PC-3 (cell line): ENCODE measurements at regions not wholly inside any gene's neighbourhood (a gene's known extent, or its start where the extent isn't known, plus 50 kb on each side); places are given as distances from the start of the nearest gene placed in this dataset.

Experiments used
- ATAC-seq: fragments of 200-7000 bp; cut with Tn5 transposase; 2 replicates; pipeline ENCODE4 v1.9.1; 2020; ENCODE audit warnings: mild to moderate bottlenecking, moderate library complexity
- BruUV-seq: library from RNA; stranded (reverse); fragments of 400-500 nt; replicated peaks from 2 replicates; lab custom pipeline; 2021; lab: Mats Ljungman, UMichigan
- CTCF ChIA-PET: fragments of 300-600 bp; sonication (Branson Sonifier 250); formaldehyde crosslinking; loops from one replicate; lab custom pipeline; 2022; ENCODE audit warnings: antibody characterized with exemption; lab: Charles Lee
- POLR2A ChIA-PET: fragments of 300-600 bp; sonication (Branson Sonifier 250); formaldehyde crosslinking; loops from one replicate; lab custom pipeline; 2022; ENCODE audit warnings: antibody characterized with exemption; ENCODE audit not compliant: unreplicated experiment; lab: Charles Lee
- DNase-seq: peaks from one replicate; pipeline ENCODE4 v3.0.0-alpha.2; 2015
- H2AFZ ChIP-seq: fragments of 300-600 bp; sonication (generic); 2 replicates; pipeline ENCODE4 v1.6.0; 2016; ENCODE audit warnings: antibody characterized with exemption, low read length
- H3F3A ChIP-seq: fragments of 300-600 bp; sonication (generic); one replicate; pipeline ENCODE4 v1.6.0; 2017; ENCODE audit warnings: antibody characterized with exemption, low read length, control low read depth, mild to moderate bottlenecking; ENCODE audit not compliant: unreplicated experiment
- H3K27ac ChIP-seq: fragments of 300-600 bp; sonication (generic); 2 replicates; pipeline ENCODE4 v1.5.1; 2016; ENCODE audit warnings: mild to moderate bottlenecking, low read length
- H3K27me3 ChIP-seq: fragments of 300-600 bp; sonication (generic); 2 replicates; pipeline ENCODE4 v1.6.1; 2016; ENCODE audit warnings: low read length, mixed read lengths
- H3K36me3 ChIP-seq: fragments of 300-600 bp; sonication (generic); 2 replicates; pipeline ENCODE4 v1.6.1; 2016; ENCODE audit warnings: low read depth, mixed run types, low read length, mixed read lengths
- H3K4me1 ChIP-seq: fragments of 300-600 bp; sonication (generic); 2 replicates; pipeline ENCODE4 v1.5.1; 2016; ENCODE audit warnings: low read length; ENCODE audit not compliant: insufficient read depth
- H3K4me2 ChIP-seq: fragments of 300-600 bp; sonication (generic); 2 replicates; pipeline ENCODE4 v1.6.0; 2016; ENCODE audit warnings: low read length
- H3K4me3 ChIP-seq: fragments of 300-600 bp; sonication (generic); 2 replicates; pipeline ENCODE4 v1.5.1; 2016; ENCODE audit warnings: mild to moderate bottlenecking, low read length, mixed read lengths
- H3K79me2 ChIP-seq: fragments of 300-600 bp; sonication (generic); 2 replicates; pipeline ENCODE4 v1.6.1; 2017; ENCODE audit warnings: low read length, mixed read lengths
- H3K9ac ChIP-seq: fragments of 300-600 bp; sonication (generic); 2 replicates; pipeline ENCODE4 v1.6.0; 2016; ENCODE audit warnings: mild to moderate bottlenecking, low read length
- H3K9me2 ChIP-seq: fragments of 300-600 bp; sonication (generic); replicated peaks from 2 replicates; pipeline ENCODE4 v1.6.1; 2016; ENCODE audit warnings: mixed run types, low read length, mixed read lengths
- H3K9me3 ChIP-seq: fragments of 300-600 bp; sonication (generic); 2 replicates; pipeline ENCODE4 v1.6.1; 2016; ENCODE audit warnings: low read length, mixed read lengths
- H4K20me1 ChIP-seq: fragments of 300-600 bp; sonication (generic); 2 replicates; pipeline ENCODE4 v1.6.1; 2016; ENCODE audit warnings: low read length, mixed read lengths
- EZH2 ChIP-seq: fragments of 300-600 bp; sonication (generic); IDR thresholded peaks from one replicate; pipeline ENCODE4 v1.6.1; 2017; ENCODE audit warnings: antibody characterized with exemption, mild to moderate bottlenecking, low read length; ENCODE audit not compliant: unreplicated experiment
- EZH2phosphoT487 ChIP-seq: fragments of 300-600 bp; sonication (generic); IDR thresholded peaks from 2 replicates; pipeline ENCODE4 v1.6.1; 2018; ENCODE audit warnings: mild to moderate bottlenecking, antibody characterized with exemption, low read length, borderline replicate concordance
- intact Hi-C: fragments of 100-400 bp; cut with micrococcal nuclease; formaldehyde crosslinking; loops from 2 replicates; pipeline ENCODE4 v1.9.0; 2023
- TF ChIP-seq, protein P1 (sequence below): fragments of 300-600 bp; sonication (generic); conservative IDR thresholded peaks from 2 replicates; pipeline ENCODE4 v1.5.1; 2017; ENCODE audit warnings: antibody characterized with exemption, low read depth, mild to moderate bottlenecking, low read length

DNA sequence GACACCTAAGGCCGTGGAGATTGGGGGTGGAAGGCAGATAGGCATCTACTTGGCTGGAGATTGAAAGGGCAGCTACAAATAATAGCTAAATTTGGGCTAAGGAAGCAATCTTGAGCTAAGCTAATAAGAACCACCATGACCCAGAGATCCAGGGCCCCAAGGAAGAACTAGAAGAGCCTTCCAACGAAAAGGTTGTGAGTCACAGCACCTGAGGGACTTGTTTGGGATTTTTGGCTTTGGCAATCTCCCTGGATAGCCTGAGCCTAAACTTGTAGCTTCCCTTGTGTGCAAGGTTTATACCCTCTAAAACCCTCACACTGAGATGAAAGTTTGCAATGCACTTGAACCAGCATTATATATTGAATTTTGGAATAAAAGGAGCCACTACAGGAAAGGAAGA, 364.0 kb upstream of the IL12A start:
- no peak for ATAC-seq
- no peaks in the 10 kb centered on the region for H3K79me2 ChIP-seq
- BruUV-seq = no TSS peak
- peaks cover 60% of the 10 kb centered on the region for H3K4me1 ChIP-seq
- peaks cover 4% of the 10 kb centered on the region for H3F3A ChIP-seq
- ChIA-PET CTCF (no interaction called here), POLR2A (no interaction called here)
- H3K4me3 ChIP-seq = no peak overlapping the region
- intact Hi-C loops = no loop called here
- H3K9me3 ChIP-seq = no peaks in the 10 kb centered on the region
- no peak overlapping the region for H3K27ac ChIP-seq
- H3K4me2 ChIP-seq = no peak overlapping the region
- no peak overlapping the region for H2AFZ ChIP-seq
- DNase-seq = peak; percentile 51
- no peaks in the 10 kb centered on the region for H3K36me3 ChIP-seq
- H3K9me2 ChIP-seq = no peaks in the 10 kb centered on the region
- TF ChIP-seq EZH2 (no peak), EZH2phosphoT487 (no peak)
- TF ChIP-seq, protein P1, sequence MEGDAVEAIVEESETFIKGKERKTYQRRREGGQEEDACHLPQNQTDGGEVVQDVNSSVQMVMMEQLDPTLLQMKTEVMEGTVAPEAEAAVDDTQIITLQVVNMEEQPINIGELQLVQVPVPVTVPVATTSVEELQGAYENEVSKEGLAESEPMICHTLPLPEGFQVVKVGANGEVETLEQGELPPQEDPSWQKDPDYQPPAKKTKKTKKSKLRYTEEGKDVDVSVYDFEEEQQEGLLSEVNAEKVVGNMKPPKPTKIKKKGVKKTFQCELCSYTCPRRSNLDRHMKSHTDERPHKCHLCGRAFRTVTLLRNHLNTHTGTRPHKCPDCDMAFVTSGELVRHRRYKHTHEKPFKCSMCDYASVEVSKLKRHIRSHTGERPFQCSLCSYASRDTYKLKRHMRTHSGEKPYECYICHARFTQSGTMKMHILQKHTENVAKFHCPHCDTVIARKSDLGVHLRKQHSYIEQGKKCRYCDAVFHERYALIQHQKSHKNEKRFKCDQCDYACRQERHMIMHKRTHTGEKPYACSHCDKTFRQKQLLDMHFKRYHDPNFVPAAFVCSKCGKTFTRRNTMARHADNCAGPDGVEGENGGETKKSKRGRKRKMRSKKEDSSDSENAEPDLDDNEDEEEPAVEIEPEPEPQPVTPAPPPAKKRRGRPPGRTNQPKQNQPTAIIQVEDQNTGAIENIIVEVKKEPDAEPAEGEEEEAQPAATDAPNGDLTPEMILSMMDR = no peak
- H3K9ac ChIP-seq = no peak overlapping the region
- no peaks in the 10 kb centered on the region for H4K20me1 ChIP-seq
- H3K27me3 ChIP-seq = no peaks in the 10 kb centered on the region

DNA sequence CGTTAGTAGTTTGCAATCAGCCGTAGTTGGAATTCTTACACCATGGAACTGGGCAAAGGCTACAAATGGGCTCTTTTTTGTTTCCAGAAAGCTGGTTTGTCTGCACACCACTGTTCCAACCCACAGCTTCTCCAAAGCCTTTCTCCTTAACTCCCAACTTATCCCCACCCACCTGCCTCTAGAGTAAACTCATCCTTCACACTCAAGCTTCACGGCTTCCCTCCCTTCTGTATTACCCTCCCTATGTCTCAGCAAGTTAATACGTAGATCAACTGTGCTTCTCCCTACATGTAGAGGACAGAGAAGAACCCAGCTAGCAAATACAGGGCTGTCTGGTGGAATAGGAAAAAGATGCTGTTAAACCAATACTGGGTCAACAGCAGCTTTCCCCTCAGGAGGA, 363.0 kb upstream of the IL12A start:
- CTCF ChIA-PET = no interaction called here

DNA sequence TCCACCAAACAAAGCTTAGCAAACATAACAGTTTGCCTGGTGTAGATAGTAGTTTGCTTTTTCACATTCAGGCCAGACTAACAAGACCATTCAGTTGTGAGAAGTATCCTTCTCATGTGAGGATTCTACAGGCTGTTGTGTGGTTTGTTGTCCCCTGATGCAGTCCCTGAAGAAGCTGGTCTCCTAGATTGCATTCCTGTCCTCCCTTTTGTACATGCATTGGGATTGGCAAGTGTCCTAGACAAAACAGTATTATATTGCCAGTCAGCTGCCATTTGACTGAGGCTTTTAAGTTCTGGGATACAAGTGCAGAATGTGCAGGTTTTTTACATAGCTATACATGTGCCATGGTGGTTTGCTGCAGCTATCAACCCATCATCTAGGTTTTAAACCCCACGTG, 362.0 kb upstream of the IL12A start:
- no peaks in the 10 kb centered on the region for H4K20me1 ChIP-seq
- H3K4me2 ChIP-seq = peak overlapping the region; percentile 60
- intact Hi-C loops = no loop called here
- H3K9ac ChIP-seq = no peak overlapping the region
- no peaks in the 10 kb centered on the region for H3K79me2 ChIP-seq
- no peaks in the 10 kb centered on the region for H3K27me3 ChIP-seq
- no TSS peak for BruUV-seq
- peak overlapping the region; percentile 88 for H3K27ac ChIP-seq
- peaks cover 4% of the 10 kb centered on the region for H3F3A ChIP-seq
- POLR2A ChIA-PET = interaction anchor here (0.6 to 0.7 kb wide), 2 partner anchors 137 to 1832 kb away, joined by 3 to 5 read pairs; no protein-coding TSS in a partner anchor
- H2AFZ ChIP-seq = no peak overlapping the region
- no peak for ATAC-seq
- H3K9me2 ChIP-seq = no peaks in the 10 kb centered on the region
- no peak overlapping the region for H3K4me3 ChIP-seq
- DNase-seq = no peak
- H3K9me3 ChIP-seq = no peaks in the 10 kb centered on the region
- CTCF ChIA-PET = no interaction called here
- no peaks in the 10 kb centered on the region for H3K36me3 ChIP-seq
- TF ChIP-seq, protein P1 = no peak
- no peak for TF ChIP-seq EZH2phosphoT487
- no peak for TF ChIP-seq EZH2
- H3K4me1 ChIP-seq = peaks cover 54% of the 10 kb centered on the region

More for the DNA sequence above, 363.0 kb upstream of the IL12A start:
- Histone ChIP-seq H3K27ac (no peak overlapping the region), H3K9ac (no peak overlapping the region), H3F3A (peaks cover 4% of the 10 kb centered on the region), H3K4me1 (peaks cover 55% of the 10 kb centered on the region), H3K9me2 (no peaks in the 10 kb centered on the region), H4K20me1 (no peaks in the 10 kb centered on the region), H3K27me3 (no peaks in the 10 kb centered on the region), H2AFZ (no peak overlapping the region), H3K4me2 (no peak overlapping the region), H3K79me2 (no peaks in the 10 kb centered on the region), H3K4me3 (no peak overlapping the region), H3K9me3 (no peaks in the 10 kb centered on the region), H3K36me3 (no peaks in the 10 kb centered on the region)
- POLR2A ChIA-PET = no interaction called here
- DNase-seq (no peak), ATAC-seq (no peak)
- intact Hi-C loops = no loop called here
- no TSS peak for BruUV-seq
- TF ChIP-seq EZH2 = no peak
- TF ChIP-seq EZH2phosphoT487 = no peak
- TF ChIP-seq, protein P1 = no peak
